Cardiac fibroblast (primary cell): ENCODE measurements at regions not wholly inside any gene's neighbourhood (a gene's known extent, or its start where the extent isn't known, plus 50 kb on each side); places are given as distances from the start of the nearest gene placed in this dataset.
A peak's percentile ranks its signal among the peaks of the same experiment; 100 is the strongest.

ENCODE experiments used
- DNase-seq, 2 donors: peaks; one replicate each; pipeline versions ENCODE4 v3.0.0 to v3.0.0-alpha.2; 2010; ENCODE audit warnings: low read depth in 2 of 2
- H3K4me3 ChIP-seq, 2 donors: replicated peaks in 1 of 2; 1 replicate in 1 of 2; 2 replicates in 1 of 2; pipeline ENCODE4 v1.5.1; 2011; ENCODE audit warnings: low read depth in 2 of 2, low read length in 2 of 2, mild to moderate bottlenecking in 2 of 2, moderate library complexity in 1 of 2
- CTCF ChIP-seq: IDR thresholded peaks from one replicate; pipeline ENCODE4 v1.5.1; 2011; ENCODE audit warnings: low read depth, mild to moderate bottlenecking, low read length, inconsistent platforms

GRCh38 chr16:63592852-63593251, 1529.0 kb downstream of the CDH11 start:
- TF ChIP-seq CTCF: no peak
- DNase-seq: no peak

GRCh38 chr16:63581570-63581969, 1540.3 kb downstream of the CDH11 start:
- DNase-seq: peak; percentile 7 to 25
- no peak for TF ChIP-seq CTCF
- no peak overlapping the region for H3K4me3 ChIP-seq

More at GRCh38 chr16:63592852-63593251, 1529.0 kb downstream of the CDH11 start:
- H3K4me3 ChIP-seq: no peak overlapping the region

- peak; percentile 33 to 66 for DNase-seq
- H3K4me3 ChIP-seq: no peak overlapping the region
- no peak for TF ChIP-seq CTCF
Observed at GRCh38 chr16:63578791-63579190, 1542.6 kb upstream of the CDH8 start.

- TF ChIP-seq CTCF: no peak
- DNase-seq: no peak
- no peak overlapping the region for H3K4me3 ChIP-seq
Observed at GRCh38 chr16:63577891-63578290, 1541.7 kb upstream of the CDH8 start.

- TF ChIP-seq CTCF: no peak
- DNase-seq: peak in 1 of 2 donors; percentile 0
- H3K4me3 ChIP-seq: no peak overlapping the region
Observed at GRCh38 chr16:63575041-63575440, 1538.8 kb upstream of the CDH8 start.

GRCh38 chr16:63568164-63568563, 1531.9 kb upstream of the CDH8 start:
- no peak overlapping the region for H3K4me3 ChIP-seq
- no peak for TF ChIP-seq CTCF

GRCh38 chr16:63563819-63564505, 1527.7 kb upstream of the CDH8 start:
- DNase-seq: no peak
- no peak for TF ChIP-seq CTCF

More at GRCh38 chr16:63568164-63568563, 1531.9 kb upstream of the CDH8 start:
- DNase-seq: no peak

More at GRCh38 chr16:63563819-63564505, 1527.7 kb upstream of the CDH8 start:
- H3K4me3 ChIP-seq: no peak overlapping the region
